HCT116 (cell line): ENCODE measurements at regions not wholly inside any gene's neighbourhood (a gene's known extent, or its start where the extent isn't known, plus 50 kb on each side); places are given as distances from the start of the nearest gene placed in this dataset.

Experiments
- CTCF ChIP-seq, 3 experiments: fragments of 200-600 bp in 1 of 3; sonication (generic) in 1 of 3; IDR thresholded peaks in 2 of 3; conservative IDR thresholded peaks in 1 of 3; 2 replicates each; pipeline ENCODE4 v1.5.1; 2012 to 2017; ENCODE audit warnings: low read depth in 2 of 3, low read length in 2 of 3, antibody characterized with exemption in 1 of 3, borderline replicate concordance in 1 of 3, control low read depth in 1 of 3, mild to moderate bottlenecking in 1 of 3, mixed read lengths in 1 of 3, mixed run types in 1 of 3, moderate library complexity in 1 of 3; ENCODE audit not compliant: insufficient read depth in 1 of 3
- EZH2 ChIP-seq: fragments of 200-600 bp; sonication (generic); IDR thresholded peaks from 2 replicates; pipeline ENCODE4 v1.6.1; 2017; ENCODE audit warnings: antibody characterized with exemption, mixed run types
- POLR2A ChIP-seq: IDR thresholded peaks from 2 replicates; pipeline ENCODE4 v1.7.0; 2011; ENCODE audit warnings: borderline replicate concordance; ENCODE audit not compliant: insufficient read depth, insufficient read length; ENCODE audit errors: extremely low read depth
- TF ChIP-seq, protein P1 (sequence below): IDR thresholded peaks from 2 replicates; pipeline ENCODE4 v1.6.1; 2012

GRCh38 chr6:140809694-140810101, 1323.0 kb upstream of the GJE1 start:
- TF ChIP-seq, protein P1, sequence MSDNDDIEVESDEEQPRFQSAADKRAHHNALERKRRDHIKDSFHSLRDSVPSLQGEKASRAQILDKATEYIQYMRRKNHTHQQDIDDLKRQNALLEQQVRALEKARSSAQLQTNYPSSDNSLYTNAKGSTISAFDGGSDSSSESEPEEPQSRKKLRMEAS = no peak
- TF ChIP-seq CTCF (IDR thresholded peaks at IDR 0.05 in 2 of 3, conservative IDR thresholded peaks at IDR 0.05 in 1 of 3; ENCODE audit: borderline replicate concordance in 1 of 3, insufficient read depth in 1 of 3, low read depth in 2 of 3, low read length in 2 of 3) = no peak
- no peak for TF ChIP-seq POLR2A
- no peak for TF ChIP-seq EZH2
